SU-DHL-6 (cell line): ENCODE measurements at regions not wholly inside any gene's neighbourhood (a gene's known extent, or its start where the extent isn't known, plus 50 kb on each side); places are given as distances from the start of the nearest gene placed in this dataset.

Source experiments
- H2AFZ ChIP-seq: fragments of 200-600 bp; sonication (generic); 2 replicates; pipeline ENCODE4 v1.6.1; 2014; ENCODE audit warnings: low read depth, mild to moderate bottlenecking, moderate library complexity, mixed read lengths, antibody characterized with exemption, low read length; ENCODE audit not compliant: severe bottlenecking
- H3F3A ChIP-seq: fragments of 200-600 bp; shearing (Covaris generic); 2 replicates; pipeline ENCODE4 v1.6.0; 2016; ENCODE audit warnings: antibody characterized with exemption, mild to moderate bottlenecking; ENCODE audit not compliant: insufficient read depth
- H3K27ac ChIP-seq: fragments of 200-600 bp; sonication (generic); 2 replicates; pipeline ENCODE4 v1.5.1; 2016; ENCODE audit warnings: low read depth, mild to moderate bottlenecking, low read length, moderate library complexity, mixed read lengths
- H3K27me3 ChIP-seq: fragments of 200-600 bp; sonication (generic), shearing (Covaris generic); 2 replicates; pipeline ENCODE4 v1.6.0; 2014; ENCODE audit warnings: mild to moderate bottlenecking, low read length
- H3K36me3 ChIP-seq: fragments of 200-600 bp; sonication (generic); 2 replicates; pipeline ENCODE4 v1.6.1; 2014; ENCODE audit warnings: mild to moderate bottlenecking, low read length, mixed read lengths
- H3K4me2 ChIP-seq: fragments of 300-600, 200-600 bp; shearing (Covaris generic), sonication (generic); 2 replicates; pipeline ENCODE4 v1.6.0; 2014; ENCODE audit warnings: low read length, low read depth, mild to moderate bottlenecking; ENCODE audit not compliant: poor library complexity, severe bottlenecking
- H3K4me3 ChIP-seq: fragments of 200-600 bp; sonication (generic); 2 replicates; pipeline ENCODE4 v1.5.1; 2014; ENCODE audit warnings: antibody characterized with exemption, low read length, mild to moderate bottlenecking, mixed read lengths; ENCODE audit not compliant: insufficient read depth, poor library complexity, severe bottlenecking
- H3K79me2 ChIP-seq: fragments of 200-600 bp; sonication (generic); 2 replicates; pipeline ENCODE4 v1.6.1; 2014; ENCODE audit warnings: mild to moderate bottlenecking, low read length, moderate library complexity; ENCODE audit not compliant: insufficient read depth
- H3K9ac ChIP-seq: fragments of 200-600 bp; sonication (generic); 2 replicates; pipeline ENCODE4 v1.7.0; 2014; ENCODE audit warnings: mild to moderate bottlenecking, low read length
- H3K9me2 ChIP-seq: fragments of 200-600 bp; sonication (generic); replicated peaks from 2 replicates; pipeline ENCODE4 v1.6.1; 2014; ENCODE audit warnings: low read length; ENCODE audit not compliant: insufficient read depth
- H3K9me3 ChIP-seq: fragments of 200-600 bp; sonication (generic); 2 replicates; pipeline ENCODE4 v1.6.1; 2014; ENCODE audit warnings: low read length, mixed read lengths; ENCODE audit not compliant: insufficient read depth
- H4K20me1 ChIP-seq: fragments of 200-600 bp; sonication (generic); 2 replicates; pipeline ENCODE4 v1.6.1; 2014; ENCODE audit warnings: low read depth, mild to moderate bottlenecking, antibody characterized with exemption, low read length, moderate library complexity, mixed read lengths
- EZH2phosphoT487 ChIP-seq: fragments of 200-600 bp; sonication (generic), shearing (Covaris generic); conservative IDR thresholded peaks from 2 replicates; pipeline ENCODE4 v1.6.1; 2018; ENCODE audit warnings: mild to moderate bottlenecking, antibody characterized with exemption, low read length, moderate library complexity, mixed read lengths
- TF ChIP-seq, protein P1 (sequence below): fragments of 200-600 bp; sonication (generic); IDR thresholded peaks from one replicate; pipeline ENCODE4 v1.5.1; 2017; ENCODE audit warnings: antibody characterized with exemption, mild to moderate bottlenecking, low read length, moderate library complexity; ENCODE audit not compliant: insufficient read depth, poor library complexity, severe bottlenecking

DNA sequence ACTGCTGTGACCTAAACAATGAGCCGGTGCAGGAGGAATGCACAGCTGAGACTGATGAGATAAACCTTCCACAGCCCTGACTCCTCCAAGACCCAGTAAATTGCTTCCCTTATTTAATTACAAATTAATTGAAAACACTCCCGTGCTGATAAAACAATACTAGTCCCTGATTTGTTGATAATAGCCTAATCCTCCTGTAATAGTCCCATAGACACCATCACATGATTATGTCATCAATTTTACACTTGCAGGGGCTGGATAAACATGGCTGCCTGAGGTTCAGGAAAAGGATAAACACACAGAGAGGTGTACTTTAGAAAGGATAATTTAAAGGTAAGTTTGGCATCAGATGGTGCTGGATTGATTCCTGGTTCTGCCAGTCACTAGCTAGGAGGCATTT, 84.6 kb upstream of the SPAG17 start:
- Histone ChIP-seq H3K27me3 (no peaks in the 10 kb centered on the region), H3K79me2 (no peaks in the 10 kb centered on the region), H3K27ac (no peak overlapping the region), H3K4me3 (no peak overlapping the region), H3K4me2 (no peak overlapping the region), H3K9me2 (no peaks in the 10 kb centered on the region), H3K9me3 (no peaks in the 10 kb centered on the region), H3K36me3 (no peaks in the 10 kb centered on the region), H4K20me1 (no peaks in the 10 kb centered on the region), H3F3A (no peaks in the 10 kb centered on the region), H3K9ac (no peak overlapping the region), H2AFZ (no peak overlapping the region)
- TF ChIP-seq, protein P1, sequence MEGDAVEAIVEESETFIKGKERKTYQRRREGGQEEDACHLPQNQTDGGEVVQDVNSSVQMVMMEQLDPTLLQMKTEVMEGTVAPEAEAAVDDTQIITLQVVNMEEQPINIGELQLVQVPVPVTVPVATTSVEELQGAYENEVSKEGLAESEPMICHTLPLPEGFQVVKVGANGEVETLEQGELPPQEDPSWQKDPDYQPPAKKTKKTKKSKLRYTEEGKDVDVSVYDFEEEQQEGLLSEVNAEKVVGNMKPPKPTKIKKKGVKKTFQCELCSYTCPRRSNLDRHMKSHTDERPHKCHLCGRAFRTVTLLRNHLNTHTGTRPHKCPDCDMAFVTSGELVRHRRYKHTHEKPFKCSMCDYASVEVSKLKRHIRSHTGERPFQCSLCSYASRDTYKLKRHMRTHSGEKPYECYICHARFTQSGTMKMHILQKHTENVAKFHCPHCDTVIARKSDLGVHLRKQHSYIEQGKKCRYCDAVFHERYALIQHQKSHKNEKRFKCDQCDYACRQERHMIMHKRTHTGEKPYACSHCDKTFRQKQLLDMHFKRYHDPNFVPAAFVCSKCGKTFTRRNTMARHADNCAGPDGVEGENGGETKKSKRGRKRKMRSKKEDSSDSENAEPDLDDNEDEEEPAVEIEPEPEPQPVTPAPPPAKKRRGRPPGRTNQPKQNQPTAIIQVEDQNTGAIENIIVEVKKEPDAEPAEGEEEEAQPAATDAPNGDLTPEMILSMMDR, result no peak
- no peak for TF ChIP-seq EZH2phosphoT487

DNA sequence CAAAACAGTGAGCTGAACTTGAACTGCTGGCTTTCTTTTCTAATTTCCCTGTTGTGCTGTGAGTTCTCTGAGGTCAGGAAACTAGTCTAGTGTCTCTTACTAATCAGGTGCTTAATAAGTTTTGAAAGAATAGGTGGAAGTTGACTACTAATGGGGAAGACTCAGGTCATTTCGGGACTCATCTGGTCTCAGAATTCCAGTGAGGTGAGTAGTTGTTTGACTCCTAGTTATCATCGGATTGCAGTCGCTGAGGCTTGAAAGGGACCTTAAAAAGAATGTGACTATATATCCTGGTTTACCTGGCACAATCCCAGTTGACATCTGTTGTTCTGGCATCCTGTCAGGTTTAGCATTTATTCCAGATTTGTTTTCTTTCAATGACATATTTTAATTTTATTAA, 81.4 kb upstream of the SPAG17 start:
- Histone ChIP-seq H3K9me3 (no peaks in the 10 kb centered on the region), H3K36me3 (no peaks in the 10 kb centered on the region), H3K27ac (no peak overlapping the region), H2AFZ (no peak overlapping the region), H3K4me3 (no peak overlapping the region), H3K27me3 (no peaks in the 10 kb centered on the region), H3F3A (no peaks in the 10 kb centered on the region), H3K9ac (no peak overlapping the region), H3K9me2 (no peaks in the 10 kb centered on the region), H3K79me2 (no peaks in the 10 kb centered on the region), H4K20me1 (no peaks in the 10 kb centered on the region), H3K4me2 (no peak overlapping the region)
- TF ChIP-seq EZH2phosphoT487, result no peak
- TF ChIP-seq, protein P1, result no peak

DNA sequence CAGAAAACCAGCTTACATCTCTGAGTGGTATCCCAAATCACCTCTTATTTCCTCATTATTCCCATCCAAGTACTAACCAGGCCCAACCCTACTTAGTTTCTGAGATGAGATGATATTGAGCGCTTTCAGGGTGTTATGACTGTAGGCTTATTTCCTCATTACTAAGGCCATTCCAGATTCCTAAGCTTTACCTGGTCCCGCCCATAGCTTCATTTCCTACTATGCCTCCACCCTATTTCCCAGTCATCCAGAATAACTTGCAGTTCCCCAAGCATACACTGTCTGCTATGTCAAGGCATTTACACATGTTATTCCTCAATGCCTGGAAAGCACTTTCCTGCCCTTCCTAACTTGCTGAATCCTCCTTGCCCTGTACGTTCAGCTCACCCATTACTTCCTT, 79.3 kb upstream of the SPAG17 start:
- H3K36me3 ChIP-seq, result no peaks in the 10 kb centered on the region
- no peaks in the 10 kb centered on the region for H3K9me2 ChIP-seq
- H3K79me2 ChIP-seq, result no peaks in the 10 kb centered on the region
- no peak overlapping the region for H3K4me3 ChIP-seq
- no peaks in the 10 kb centered on the region for H4K20me1 ChIP-seq
- TF ChIP-seq, protein P1, result no peak
- no peak for TF ChIP-seq EZH2phosphoT487
- H3K27me3 ChIP-seq, result no peaks in the 10 kb centered on the region
- H2AFZ ChIP-seq, result no peak overlapping the region
- H3K9me3 ChIP-seq, result no peaks in the 10 kb centered on the region
- H3K4me2 ChIP-seq, result no peak overlapping the region
- H3F3A ChIP-seq, result no peaks in the 10 kb centered on the region
- H3K9ac ChIP-seq, result no peak overlapping the region
- no peak overlapping the region for H3K27ac ChIP-seq

DNA sequence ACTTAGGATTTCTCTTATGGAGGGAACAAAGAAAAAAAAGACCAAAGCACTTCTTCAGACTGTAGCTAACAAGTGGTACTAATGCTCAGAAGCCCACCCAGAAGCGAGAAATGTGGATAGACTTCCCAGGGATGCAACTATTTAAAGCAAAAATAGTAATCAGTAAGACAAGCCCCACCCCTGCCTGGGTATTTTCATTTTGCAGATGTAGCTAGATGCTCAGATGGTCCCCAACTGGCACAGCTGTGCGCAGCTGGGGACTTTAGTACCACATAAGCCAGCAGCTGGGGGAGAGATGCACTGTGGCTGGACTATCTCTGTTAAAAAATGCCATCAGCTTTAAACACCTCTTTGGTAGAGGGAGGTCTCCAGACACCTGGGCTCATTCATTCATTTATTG, 77.8 kb upstream of the SPAG17 start:
- H3K27me3 ChIP-seq, result no peaks in the 10 kb centered on the region
- no peak overlapping the region for H2AFZ ChIP-seq
- H3K79me2 ChIP-seq, result no peaks in the 10 kb centered on the region
- no peaks in the 10 kb centered on the region for H3F3A ChIP-seq
- no peak overlapping the region for H3K9ac ChIP-seq
- TF ChIP-seq, protein P1, result no peak
- no peak for TF ChIP-seq EZH2phosphoT487
- no peak overlapping the region for H3K4me3 ChIP-seq
- no peak overlapping the region for H3K4me2 ChIP-seq
- H4K20me1 ChIP-seq, result no peaks in the 10 kb centered on the region
- H3K9me2 ChIP-seq, result no peaks in the 10 kb centered on the region
- no peak overlapping the region for H3K27ac ChIP-seq
- no peaks in the 10 kb centered on the region for H3K9me3 ChIP-seq
- H3K36me3 ChIP-seq, result no peaks in the 10 kb centered on the region
